Activated T-cell treated with anti-CD3 and anti-CD28 coated beads, Interleukin-2, amount 50 U/mL, for 1 hour (primary cell): ENCODE measurements at regions not wholly inside any gene's neighbourhood (a gene's known extent, or its start where the extent isn't known, plus 50 kb on each side); places are given as distances from the start of the nearest gene placed in this dataset.
A peak's percentile ranks its signal among the peaks of the same experiment; 100 is the strongest.

Source experiments
- DNase-seq: peaks from one replicate; pipeline ENCODE4 v3.0.0-alpha.2; 2020

- DNase-seq: no peak
Measured at GRCh38 chr2:203789618-203790017, 78.0 kb upstream of the CTLA4 start.

GRCh38 chr2:203790134-203790852 is 77.3 kb upstream of the CTLA4 start:
- DNase-seq: no peak

GRCh38 chr2:203796248-203797010 is 71.1 kb upstream of the CTLA4 start:
- DNase-seq: no peak

GRCh38 chr2:203797276-203797675 is 70.3 kb upstream of the CTLA4 start:
- no peak for DNase-seq

- DNase-seq: no peak
Measured at GRCh38 chr2:203797712-203798111, 69.9 kb upstream of the CTLA4 start.

- no peak for DNase-seq
Measured at GRCh38 chr2:203798296-203799087, 69.1 kb upstream of the CTLA4 start.

- no peak for DNase-seq
Measured at GRCh38 chr2:203799908-203800307, 67.7 kb upstream of the CTLA4 start.

GRCh38 chr2:203800783-203801182 is 66.8 kb upstream of the CTLA4 start:
- DNase-seq: no peak

- no peak for DNase-seq
Measured at GRCh38 chr2:203802342-203803052, 65.1 kb upstream of the CTLA4 start.

GRCh38 chr2:203803053-203803429 is 64.5 kb upstream of the CTLA4 start:
- no peak for DNase-seq

GRCh38 chr2:203804070-203804469 is 63.5 kb upstream of the CTLA4 start:
- peak; percentile 36 for DNase-seq

GRCh38 chr2:203804764-203805485 is 62.6 kb upstream of the CTLA4 start:
- no peak for DNase-seq

GRCh38 chr2:203805486-203805838 is 62.1 kb upstream of the CTLA4 start:
- DNase-seq: no peak

- DNase-seq: no peak
Measured at GRCh38 chr2:203806761-203807160, 60.8 kb upstream of the CTLA4 start.

GRCh38 chr2:203808046-203808750 is 59.4 kb upstream of the CTLA4 start:
- DNase-seq: no peak

GRCh38 chr2:203809084-203809521 is 58.5 kb upstream of the CTLA4 start:
- DNase-seq: no peak

- DNase-seq: no peak
Measured at GRCh38 chr2:203809991-203810510, 57.5 kb upstream of the CTLA4 start.

GRCh38 chr2:203811491-203812221 is 55.9 kb upstream of the CTLA4 start:
- DNase-seq: peak; percentile 58

GRCh38 chr2:203812294-203813221 is 55.0 kb upstream of the CTLA4 start:
- no peak for DNase-seq

GRCh38 chr2:203813684-203814083 is 53.9 kb upstream of the CTLA4 start:
- DNase-seq: no peak
